Testis (tissue), 2 donors: ENCODE measurements at regions not wholly inside any gene's neighbourhood (a gene's known extent, or its start where the extent isn't known, plus 50 kb on each side); places are given as distances from the start of the nearest gene placed in this dataset.

Source experiments
- DNase-seq: peaks from one replicate; pipeline ENCODE4 v3.0.0-alpha.2; 2019
- H3K27ac ChIP-seq, 2 donors: fragments of 200-600 bp; sonication (generic); one replicate each; pipeline ENCODE4 v1.5.1; 2019
- H3K27me3 ChIP-seq: fragments of 200-600 bp; sonication (generic); one replicate; pipeline ENCODE4 v1.5.1; 2019
- H3K36me3 ChIP-seq: fragments of 200-600 bp; sonication (generic); one replicate; pipeline ENCODE4 v1.5.1; 2017; ENCODE audit warnings: low read depth; ENCODE audit errors: missing control alignments
- H3K4me1 ChIP-seq: fragments of 200-600 bp; sonication (generic); one replicate; pipeline ENCODE4 v1.5.1; 2019
- H3K4me3 ChIP-seq, 2 donors: fragments of 200-600 bp; sonication (generic); one replicate each; pipeline ENCODE4 v1.5.1; 2017 to 2019
- H3K9me3 ChIP-seq: fragments of 200-600 bp; sonication (generic); one replicate; pipeline ENCODE4 v1.5.1; 2017
- CTCF ChIP-seq, 3 experiments: fragments of 450-650 bp in 2 of 3; fragments of 200-600 bp in 1 of 3; sonication (generic) in 1 of 3; IDR thresholded peaks; one replicate each; pipeline ENCODE4 v1.5.1; 2016 to 2019; ENCODE audit warnings: antibody characterized with exemption in 3 of 3, mild to moderate bottlenecking in 2 of 3, moderate library complexity in 1 of 3
- POLR2A ChIP-seq: fragments of 450-650 bp; IDR thresholded peaks from one replicate; pipeline ENCODE4 v1.6.1; 2017; ENCODE audit warnings: antibody characterized with exemption, mild to moderate bottlenecking, moderate library complexity
- WGBS, 2 donors: methylation state at CpG; one replicate each; pipeline ENCODE4 v1.1.5; 2018; 5-methylcytosine and 5-hydroxymethylcytosine counted together
- intact Hi-C: fragments of 100-400 bp; cut with DNase I; formaldehyde crosslinking; loops from one replicate; pipeline ENCODE4 v1.15.1; 2023; ENCODE audit warnings: low total_unique reads

GRCh38 chr3:105174017-105174615 is 192.6 kb upstream of the ALCAM start:
- intact Hi-C loops, result no loop called here
- 70 to 76% methylated on average over 4 of the region's 4 CpGs for WGBS, 2 donors
- no peak for DNase-seq
- Histone ChIP-seq H3K9me3 (no peaks in the 10 kb centered on the region), H3K4me3 (no peak overlapping the region), H3K36me3 (no peaks in the 10 kb centered on the region), H3K27ac (no peak overlapping the region), H3K27me3 (no peaks in the 10 kb centered on the region), H3K4me1 (no peaks in the 10 kb centered on the region)
- no peak for TF ChIP-seq CTCF (IDR thresholded peaks at IDR 0.05)
- TF ChIP-seq POLR2A, result no peak

- no peaks in the 10 kb centered on the region for H3K4me1 ChIP-seq
- no peaks in the 10 kb centered on the region for H3K27me3 ChIP-seq
- no peaks in the 10 kb centered on the region for H3K36me3 ChIP-seq
- no peaks in the 10 kb centered on the region for H3K9me3 ChIP-seq
- intact Hi-C loops, result no loop called here
- no peak for DNase-seq
- 76 to 84% methylated on average over 2 of the region's 2 CpGs for WGBS, 2 donors
- H3K27ac ChIP-seq, result no peak overlapping the region
- TF ChIP-seq CTCF (IDR thresholded peaks at IDR 0.05) (no peak), POLR2A (no peak)
- H3K4me3 ChIP-seq, result no peak overlapping the region
Measured at GRCh38 chr3:105177576-105177975, 189.1 kb upstream of the ALCAM start.

- Histone ChIP-seq H3K4me3 (no peak overlapping the region), H3K9me3 (no peaks in the 10 kb centered on the region), H3K36me3 (no peaks in the 10 kb centered on the region), H3K27me3 (no peaks in the 10 kb centered on the region), H3K27ac (no peak overlapping the region), H3K4me1 (no peaks in the 10 kb centered on the region)
- DNase-seq, result no peak
- 50 to 65% methylated on average over 1 of the region's 1 CpG for WGBS, 2 donors
- intact Hi-C loops, result no loop called here
- TF ChIP-seq CTCF (IDR thresholded peaks at IDR 0.05) (no peak), POLR2A (no peak)
Measured at GRCh38 chr3:105187344-105187743, 179.4 kb upstream of the ALCAM start.

GRCh38 chr3:105195260-105195659 is 171.4 kb upstream of the ALCAM start:
- H3K9me3 ChIP-seq, result no peaks in the 10 kb centered on the region
- no peaks in the 10 kb centered on the region for H3K4me1 ChIP-seq
- no peak overlapping the region for H3K4me3 ChIP-seq
- no peak for DNase-seq
- no peaks in the 10 kb centered on the region for H3K36me3 ChIP-seq
- TF ChIP-seq CTCF (IDR thresholded peaks at IDR 0.05) (no peak), POLR2A (no peak)
- intact Hi-C loops, result no loop called here
- no peaks in the 10 kb centered on the region for H3K27me3 ChIP-seq
- no peak overlapping the region for H3K27ac ChIP-seq

- no peak for DNase-seq
- H3K27me3 ChIP-seq, result no peaks in the 10 kb centered on the region
- H3K4me3 ChIP-seq, result no peak overlapping the region
- intact Hi-C loops, result no loop called here
- H3K4me1 ChIP-seq, result no peaks in the 10 kb centered on the region
- H3K36me3 ChIP-seq, result no peaks in the 10 kb centered on the region
- TF ChIP-seq POLR2A (no peak), CTCF (IDR thresholded peaks at IDR 0.05) (no peak)
- 61 to 76% methylated on average over 2 of the region's 2 CpGs for WGBS, 2 donors
- H3K27ac ChIP-seq, result no peak overlapping the region
- H3K9me3 ChIP-seq, result no peaks in the 10 kb centered on the region
Measured at GRCh38 chr3:105197863-105198262, 168.8 kb upstream of the ALCAM start.
